Spleen (tissue), 7 donors: ENCODE measurements at regions not wholly inside any gene's neighbourhood (a gene's known extent, or its start where the extent isn't known, plus 50 kb on each side); places are given as distances from the start of the nearest gene placed in this dataset.

Source experiments
- POLR2A ChIP-seq, 3 donors: fragments of 450-650 bp; IDR thresholded peaks; one replicate each; pipeline ENCODE4 v1.5.1; 2017; ENCODE audit warnings: antibody characterized with exemption in 3 of 3, mild to moderate bottlenecking in 1 of 3
- TF ChIP-seq, protein P1 (sequence below), 11 experiments: fragments of 200-600 bp in 7 of 11; fragments of 450-650 bp in 4 of 11; sonication (generic) in 4 of 11; IDR thresholded peaks in 8 of 11; conservative IDR thresholded peaks in 3 of 11; 1 replicate in 7 of 11; 2 replicates in 4 of 11; pipeline versions ENCODE4 v1.4.0 to v1.8.0; 2016 to 2021; ENCODE audit warnings: antibody characterized with exemption in 11 of 11, inconsistent platforms in 4 of 11, mild to moderate bottlenecking in 1 of 11
- donor health status: DM: no; HTN: no; CAD: no; lungs with moderate emphysema.
- donor health status: DM: no; HTN: no; CAD: no.
- donor health status: DM: no; HTN: no; CAD: no.

DNA sequence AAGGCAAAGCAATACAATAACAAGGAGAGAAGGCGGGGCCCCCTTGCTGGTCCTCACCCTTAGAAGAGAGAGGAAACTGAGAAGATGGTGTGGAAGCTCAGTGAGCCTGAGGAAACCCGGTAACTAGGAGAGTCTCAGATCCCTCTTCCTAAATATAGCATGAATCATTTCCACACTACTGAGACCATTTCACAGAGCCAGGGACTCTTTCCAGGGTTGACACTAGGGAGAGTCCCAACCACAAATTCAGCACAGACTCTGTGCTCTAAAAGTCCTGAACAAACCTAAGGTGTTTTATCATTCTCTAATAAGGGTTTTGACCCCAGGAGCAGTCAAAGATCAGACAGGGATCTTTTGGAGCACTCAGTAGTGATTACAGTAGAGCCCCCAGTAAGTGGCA, 647.7 kb downstream of the KCNT2 start:
- TF ChIP-seq, protein P1, sequence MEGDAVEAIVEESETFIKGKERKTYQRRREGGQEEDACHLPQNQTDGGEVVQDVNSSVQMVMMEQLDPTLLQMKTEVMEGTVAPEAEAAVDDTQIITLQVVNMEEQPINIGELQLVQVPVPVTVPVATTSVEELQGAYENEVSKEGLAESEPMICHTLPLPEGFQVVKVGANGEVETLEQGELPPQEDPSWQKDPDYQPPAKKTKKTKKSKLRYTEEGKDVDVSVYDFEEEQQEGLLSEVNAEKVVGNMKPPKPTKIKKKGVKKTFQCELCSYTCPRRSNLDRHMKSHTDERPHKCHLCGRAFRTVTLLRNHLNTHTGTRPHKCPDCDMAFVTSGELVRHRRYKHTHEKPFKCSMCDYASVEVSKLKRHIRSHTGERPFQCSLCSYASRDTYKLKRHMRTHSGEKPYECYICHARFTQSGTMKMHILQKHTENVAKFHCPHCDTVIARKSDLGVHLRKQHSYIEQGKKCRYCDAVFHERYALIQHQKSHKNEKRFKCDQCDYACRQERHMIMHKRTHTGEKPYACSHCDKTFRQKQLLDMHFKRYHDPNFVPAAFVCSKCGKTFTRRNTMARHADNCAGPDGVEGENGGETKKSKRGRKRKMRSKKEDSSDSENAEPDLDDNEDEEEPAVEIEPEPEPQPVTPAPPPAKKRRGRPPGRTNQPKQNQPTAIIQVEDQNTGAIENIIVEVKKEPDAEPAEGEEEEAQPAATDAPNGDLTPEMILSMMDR (IDR thresholded peaks at IDR 0.05 in 8 of 11, conservative IDR thresholded peaks at IDR 0.05 in 3 of 11), result no peak
- no peak for TF ChIP-seq POLR2A (IDR thresholded peaks at IDR 0.05)
